Testis (tissue), 2 donors: ENCODE measurements at regions not wholly inside any gene's neighbourhood (a gene's known extent, or its start where the extent isn't known, plus 50 kb on each side); places are given as distances from the start of the nearest gene placed in this dataset.

Experiments used
- DNase-seq: peaks from one replicate; pipeline ENCODE4 v3.0.0-alpha.2; 2019
- H3K27ac ChIP-seq, 2 donors: fragments of 200-600 bp; sonication (generic); one replicate each; pipeline ENCODE4 v1.5.1; 2019
- H3K27me3 ChIP-seq: fragments of 200-600 bp; sonication (generic); one replicate; pipeline ENCODE4 v1.5.1; 2019
- H3K36me3 ChIP-seq: fragments of 200-600 bp; sonication (generic); one replicate; pipeline ENCODE4 v1.5.1; 2017; ENCODE audit warnings: low read depth; ENCODE audit errors: missing control alignments
- H3K4me1 ChIP-seq: fragments of 200-600 bp; sonication (generic); one replicate; pipeline ENCODE4 v1.5.1; 2019
- H3K4me3 ChIP-seq, 2 donors: fragments of 200-600 bp; sonication (generic); one replicate each; pipeline ENCODE4 v1.5.1; 2017 to 2019
- H3K9me3 ChIP-seq: fragments of 200-600 bp; sonication (generic); one replicate; pipeline ENCODE4 v1.5.1; 2017
- POLR2A ChIP-seq: fragments of 450-650 bp; IDR thresholded peaks from one replicate; pipeline ENCODE4 v1.6.1; 2017; ENCODE audit warnings: antibody characterized with exemption, mild to moderate bottlenecking, moderate library complexity
- WGBS, 2 donors: methylation state at CpG; one replicate each; pipeline ENCODE4 v1.1.5; 2018; 5-methylcytosine and 5-hydroxymethylcytosine counted together
- intact Hi-C: fragments of 100-400 bp; cut with DNase I; formaldehyde crosslinking; loops from one replicate; pipeline ENCODE4 v1.15.1; 2023; ENCODE audit warnings: low total_unique reads
- TF ChIP-seq, protein P1 (sequence below), 3 experiments: fragments of 450-650 bp in 2 of 3; fragments of 200-600 bp in 1 of 3; sonication (generic) in 1 of 3; IDR thresholded peaks; one replicate each; pipeline ENCODE4 v1.5.1; 2016 to 2019; ENCODE audit warnings: antibody characterized with exemption in 3 of 3, mild to moderate bottlenecking in 2 of 3, moderate library complexity in 1 of 3

DNA sequence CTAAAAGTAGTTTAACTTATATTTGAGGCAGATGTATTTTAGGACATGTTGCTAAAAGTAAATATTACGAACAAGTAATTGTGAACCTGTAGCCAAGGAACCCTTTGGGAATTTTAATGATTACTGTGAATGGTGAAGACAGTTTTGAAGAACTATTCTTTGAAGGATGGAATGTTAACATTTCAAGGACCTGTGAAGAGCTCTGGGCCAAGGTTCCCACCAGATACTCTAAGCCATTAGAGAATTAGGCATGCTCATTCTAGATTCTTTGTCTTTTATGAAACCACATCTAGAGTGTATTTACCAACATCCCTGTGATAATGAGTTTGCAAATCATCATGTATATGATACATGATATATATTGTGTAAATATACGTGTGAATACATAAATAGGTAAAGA, 99.8 kb downstream of the SEPTIN7 start:
- H3K36me3 ChIP-seq = no peaks in the 10 kb centered on the region

DNA sequence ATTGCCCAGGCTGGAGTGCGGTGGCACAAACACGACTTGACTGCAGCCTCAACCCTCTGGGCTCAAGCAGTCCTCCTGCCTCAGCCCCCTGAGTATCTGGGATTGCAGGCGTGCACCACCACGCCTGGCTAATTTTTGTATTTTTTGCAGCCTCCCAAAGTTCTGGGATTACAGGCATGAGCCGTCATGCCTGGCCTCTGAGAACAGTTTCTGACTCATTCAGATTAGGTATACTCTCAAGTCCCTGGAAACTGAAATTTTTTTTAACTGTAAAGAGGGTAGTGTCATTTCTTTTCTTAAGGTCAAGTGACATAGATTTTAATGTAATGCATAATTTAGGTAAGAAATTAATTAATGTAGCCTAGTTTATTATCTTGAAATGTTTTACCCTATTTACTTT, 104.7 kb downstream of the SEPTIN7 start:
- H3K27ac ChIP-seq = no peak overlapping the region
- H3K27me3 ChIP-seq = no peaks in the 10 kb centered on the region
- no peak for TF ChIP-seq POLR2A
- TF ChIP-seq, protein P1, sequence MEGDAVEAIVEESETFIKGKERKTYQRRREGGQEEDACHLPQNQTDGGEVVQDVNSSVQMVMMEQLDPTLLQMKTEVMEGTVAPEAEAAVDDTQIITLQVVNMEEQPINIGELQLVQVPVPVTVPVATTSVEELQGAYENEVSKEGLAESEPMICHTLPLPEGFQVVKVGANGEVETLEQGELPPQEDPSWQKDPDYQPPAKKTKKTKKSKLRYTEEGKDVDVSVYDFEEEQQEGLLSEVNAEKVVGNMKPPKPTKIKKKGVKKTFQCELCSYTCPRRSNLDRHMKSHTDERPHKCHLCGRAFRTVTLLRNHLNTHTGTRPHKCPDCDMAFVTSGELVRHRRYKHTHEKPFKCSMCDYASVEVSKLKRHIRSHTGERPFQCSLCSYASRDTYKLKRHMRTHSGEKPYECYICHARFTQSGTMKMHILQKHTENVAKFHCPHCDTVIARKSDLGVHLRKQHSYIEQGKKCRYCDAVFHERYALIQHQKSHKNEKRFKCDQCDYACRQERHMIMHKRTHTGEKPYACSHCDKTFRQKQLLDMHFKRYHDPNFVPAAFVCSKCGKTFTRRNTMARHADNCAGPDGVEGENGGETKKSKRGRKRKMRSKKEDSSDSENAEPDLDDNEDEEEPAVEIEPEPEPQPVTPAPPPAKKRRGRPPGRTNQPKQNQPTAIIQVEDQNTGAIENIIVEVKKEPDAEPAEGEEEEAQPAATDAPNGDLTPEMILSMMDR (IDR thresholded peaks at IDR 0.05) = no peak
- no peak overlapping the region for H3K4me3 ChIP-seq
- H3K4me1 ChIP-seq = peaks cover 4% of the 10 kb centered on the region
- WGBS, 2 donors = 74 to 89% methylated on average over 5 of the region's 5 CpGs
- no peak for DNase-seq
- intact Hi-C loops = loop anchor here (5.0 kb wide), 1 partner anchor 198 kb away; no protein-coding TSS in a partner anchor
- H3K9me3 ChIP-seq = no peaks in the 10 kb centered on the region
- H3K36me3 ChIP-seq = no peaks in the 10 kb centered on the region

More for the DNA sequence above, 99.8 kb downstream of the SEPTIN7 start:
- TF ChIP-seq, protein P1 (IDR thresholded peaks at IDR 0.05) = no peak
- no peak for TF ChIP-seq POLR2A
- WGBS, 2 donors = 89 to 93% methylated on average over 2 of the region's 2 CpGs
- intact Hi-C loops = no loop called here
- Histone ChIP-seq H3K4me3 (no peak overlapping the region), H3K27me3 (no peaks in the 10 kb centered on the region), H3K4me1 (no peaks in the 10 kb centered on the region), H3K27ac (no peak overlapping the region), H3K9me3 (no peaks in the 10 kb centered on the region)
- DNase-seq = no peak

DNA sequence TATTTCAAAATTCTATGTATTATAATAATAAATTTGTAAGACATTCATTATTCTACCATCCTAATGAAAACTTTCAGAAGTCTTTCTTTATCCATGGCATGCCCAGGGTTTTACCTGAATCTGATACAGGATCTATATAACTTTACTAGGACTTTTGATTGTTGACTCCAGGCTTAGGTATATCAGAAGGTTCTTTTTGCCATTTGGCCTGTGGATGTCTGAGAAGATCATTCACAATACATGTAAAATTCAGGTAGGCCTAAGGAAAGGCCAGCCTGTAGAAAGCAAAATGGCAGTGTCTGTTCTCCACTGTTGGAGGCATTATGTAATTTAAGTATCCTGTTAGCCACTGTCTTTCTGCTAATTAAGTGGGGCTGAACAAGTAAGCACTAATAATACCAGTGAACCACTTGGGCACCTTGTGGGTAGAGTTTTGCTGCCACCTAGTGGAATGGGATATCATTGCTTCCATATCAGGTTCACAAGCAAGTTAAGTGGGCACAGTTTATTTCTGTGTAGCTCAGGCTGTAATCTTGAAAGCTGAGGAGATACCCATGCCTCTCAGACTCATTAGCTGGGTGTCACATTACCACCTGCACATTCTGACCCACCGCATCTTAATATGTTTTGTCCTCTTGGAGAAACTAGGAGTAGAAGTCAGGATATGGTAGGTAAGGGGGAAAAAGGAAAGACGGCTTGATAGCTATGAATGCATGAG, 105.5 kb downstream of the SEPTIN7 start:
- no peaks in the 10 kb centered on the region for H3K36me3 ChIP-seq
- 46 to 58% methylated on average over 2 of the region's 2 CpGs for WGBS, 2 donors
- DNase-seq = peak; percentile 77
- no peak overlapping the region for H3K4me3 ChIP-seq
- TF ChIP-seq, protein P1 (IDR thresholded peaks at IDR 0.05) = peak; percentile 76 to 94 (median 91)
- no peak for TF ChIP-seq POLR2A
- intact Hi-C loops = loop anchor here (5.0 kb wide), 1 partner anchor 199 kb away; no protein-coding TSS in a partner anchor
- H3K27ac ChIP-seq = no peak overlapping the region
- H3K4me1 ChIP-seq = peaks cover 4% of the 10 kb centered on the region
- H3K27me3 ChIP-seq = no peaks in the 10 kb centered on the region
- H3K9me3 ChIP-seq = no peaks in the 10 kb centered on the region

DNA sequence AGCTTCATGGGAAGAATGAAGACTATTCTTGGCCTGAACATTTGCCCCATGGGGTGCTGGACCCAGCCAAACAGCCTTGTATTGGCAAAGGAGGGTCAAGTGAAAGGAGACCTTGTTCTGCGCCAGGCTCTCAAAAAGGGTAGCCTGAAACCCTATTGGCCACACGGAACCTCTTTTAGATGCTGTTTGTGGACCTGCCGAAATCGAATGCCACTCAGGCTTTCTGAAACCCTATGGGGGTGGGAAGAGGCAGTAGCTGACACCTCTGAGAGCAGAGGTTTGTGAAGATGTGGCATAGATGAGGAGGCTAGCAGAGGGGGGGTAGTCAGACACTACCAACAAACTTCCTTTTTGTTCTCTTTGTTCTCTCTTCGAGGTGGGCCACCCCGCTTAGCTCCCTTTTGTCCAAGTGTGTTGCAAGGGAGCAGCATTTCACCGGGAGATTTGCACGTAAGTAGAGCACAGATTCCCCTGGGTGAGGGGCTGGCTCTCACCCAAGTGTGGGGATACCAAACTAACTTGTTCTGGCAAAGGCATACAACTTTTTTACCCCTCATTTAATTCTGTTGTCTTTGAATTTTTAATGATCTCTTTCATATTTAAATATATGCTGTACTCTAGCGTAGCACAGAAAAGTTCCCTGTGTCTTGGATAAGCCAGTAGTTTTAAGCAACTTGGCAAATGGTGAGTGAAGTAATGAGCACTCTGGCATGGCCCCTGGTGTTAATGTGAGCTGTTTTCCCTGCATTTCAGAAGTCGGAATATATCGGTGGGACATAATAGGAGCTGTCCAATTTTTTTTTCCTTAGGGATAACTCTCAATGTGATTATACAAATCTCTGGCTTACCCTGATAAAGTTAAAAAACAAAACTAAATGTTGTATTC, 107.7 kb downstream of the SEPTIN7 start:
- intact Hi-C loops = loop anchor here (5.0 kb wide), 1 partner anchor 201 kb away; no protein-coding TSS in a partner anchor
- no peak for DNase-seq

More for the DNA sequence above, 107.7 kb downstream of the SEPTIN7 start:
- H3K27ac ChIP-seq = no peak overlapping the region
- peaks cover 4% of the 10 kb centered on the region for H3K4me1 ChIP-seq
- WGBS, 2 donors = 52 to 55% methylated on average over 11 of the region's 11 CpGs
- no peaks in the 10 kb centered on the region for H3K36me3 ChIP-seq
- no peaks in the 10 kb centered on the region for H3K27me3 ChIP-seq
- TF ChIP-seq, protein P1 (IDR thresholded peaks at IDR 0.05) = no peak
- no peak for TF ChIP-seq POLR2A
- H3K4me3 ChIP-seq = no peak overlapping the region
- no peaks in the 10 kb centered on the region for H3K9me3 ChIP-seq
